ENCODE measurements at regions not wholly inside any gene's neighbourhood (a gene's known extent, or its start where the extent isn't known, plus 50 kb on each side); places are given as distances from the start of the nearest gene placed in this dataset.

DNA sequence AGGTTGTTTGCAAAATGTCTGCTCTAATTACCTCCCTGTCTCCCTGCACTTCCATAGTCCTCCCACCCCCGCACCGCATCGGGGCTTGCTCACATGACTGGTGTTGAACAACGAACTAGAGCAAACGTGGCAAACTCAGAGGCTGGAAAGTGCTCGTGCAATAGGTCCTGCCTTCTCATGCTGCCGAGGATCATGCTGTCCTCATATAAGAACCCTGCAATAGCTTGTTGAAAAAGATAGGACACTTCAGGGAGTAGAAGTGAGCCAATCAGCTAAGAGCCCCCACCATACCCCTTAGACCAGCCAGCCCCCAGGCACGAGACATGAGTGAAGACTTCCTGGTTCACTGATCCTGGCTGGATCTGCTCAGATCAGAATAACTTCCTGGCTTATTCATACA, 219.2 kb downstream of the C6orf118 start:
- TF ChIP-seq POLR2AphosphoS5 (IDR thresholded peaks at IDR 0.05; ENCODE audit: borderline replicate concordance, low read depth, low read length) (no peak), FOXP2 (optimal IDR thresholded peaks at IDR 0.05; ENCODE audit: control extremely low read depth, extremely low read length, insufficient read depth) (no peak), EZH2 (IDR thresholded peaks at IDR 0.05) (no peak)
